DOHH2 (cell line): ENCODE measurements at regions not wholly inside any gene's neighbourhood (a gene's known extent, or its start where the extent isn't known, plus 50 kb on each side); places are given as distances from the start of the nearest gene placed in this dataset.

Experiments used
- CTCF ChIP-seq: fragments of 200-600 bp; sonication (generic); IDR thresholded peaks from one replicate; pipeline ENCODE4 v1.5.1; 2014; ENCODE audit warnings: antibody characterized with exemption, mild to moderate bottlenecking, low read depth, low read length; ENCODE audit not compliant: poor library complexity, severe bottlenecking
- EZH2phosphoT487 ChIP-seq: fragments of 200-600 bp; sonication (generic); IDR thresholded peaks from 2 replicates; pipeline ENCODE4 v1.6.1; 2017; ENCODE audit warnings: borderline replicate concordance, mild to moderate bottlenecking, antibody characterized with exemption, low read length, moderate library complexity, mixed read lengths

GRCh38 chr5:125052584-125052983, 306.1 kb upstream of the ZNF608 start:
- TF ChIP-seq CTCF (no peak), EZH2phosphoT487 (no peak)
